ENCODE measurements at regions not wholly inside any gene's neighbourhood (a gene's known extent, or its start where the extent isn't known, plus 50 kb on each side); places are given as distances from the start of the nearest gene placed in this dataset.

GRCh38 chr9:86794391-86795046 lies 152.8 kb downstream of the GAS1 start:
- no peak for DNase-seq

GRCh38 chr9:86792136-86792535 lies 155.2 kb downstream of the GAS1 start:
- DNase-seq = no peak

GRCh38 chr9:86790805-86791204 lies 156.5 kb downstream of the GAS1 start:
- DNase-seq = no peak

GRCh38 chr9:86788456-86788855 lies 158.8 kb downstream of the GAS1 start:
- DNase-seq = no peak

GRCh38 chr9:86783884-86784283 lies 163.4 kb downstream of the GAS1 start:
- no peak for DNase-seq

- DNase-seq = no peak
Observed at GRCh38 chr9:86782831-86783230, 164.5 kb downstream of the GAS1 start.

GRCh38 chr9:86778761-86779160 lies 168.5 kb downstream of the GAS1 start:
- DNase-seq = no peak

- no peak for DNase-seq
Observed at GRCh38 chr9:86775718-86776117, 171.6 kb downstream of the GAS1 start.

GRCh38 chr9:86774116-86774515 lies 173.2 kb downstream of the GAS1 start:
- no peak for DNase-seq

GRCh38 chr9:86773422-86773945 lies 173.8 kb downstream of the GAS1 start:
- no peak for DNase-seq

- no peak for DNase-seq
Observed at GRCh38 chr9:86772635-86772993, 174.7 kb downstream of the GAS1 start.

GRCh38 chr9:86771941-86772634 lies 175.2 kb downstream of the GAS1 start:
- DNase-seq = no peak

GRCh38 chr9:86771420-86771819 lies 175.9 kb downstream of the GAS1 start:
- DNase-seq = no peak

GRCh38 chr9:86768709-86769108 lies 178.6 kb downstream of the GAS1 start:
- no peak for DNase-seq

- DNase-seq = no peak
Observed at GRCh38 chr9:86768020-86768419, 179.3 kb downstream of the GAS1 start.

GRCh38 chr9:86767373-86767772 lies 179.9 kb downstream of the GAS1 start:
- no peak for DNase-seq

GRCh38 chr9:86766912-86767311 lies 180.4 kb downstream of the GAS1 start:
- DNase-seq = no peak

GRCh38 chr9:86766511-86766910 lies 180.8 kb downstream of the GAS1 start:
- DNase-seq = no peak

GRCh38 chr9:86765746-86766430 lies 181.4 kb downstream of the GAS1 start:
- DNase-seq = no peak

GRCh38 chr9:86764671-86765343 lies 182.5 kb downstream of the GAS1 start:
- no peak for DNase-seq

- DNase-seq = no peak
Observed at GRCh38 chr9:86764221-86764624, 183.1 kb downstream of the GAS1 start.

- no peak for DNase-seq
Observed at GRCh38 chr9:86763791-86764190, 183.5 kb downstream of the GAS1 start.

GRCh38 chr9:86757382-86757720 lies 190.0 kb downstream of the GAS1 start:
- DNase-seq = no peak
